ENCODE measurements at regions not wholly inside any gene's neighbourhood (a gene's known extent, or its start where the extent isn't known, plus 50 kb on each side); places are given as distances from the start of the nearest gene placed in this dataset.

GRCh38 chr14:98959958-98960616 is 311.9 kb downstream of the BCL11B start:
- H3K4me1 Mint-ChIP-seq (ENCODE audit: low read depth) = no peaks in the 10 kb centered on the region
- H3K27ac Mint-ChIP-seq = no peak overlapping the region
- no peak overlapping the region for H3K4me3 Mint-ChIP-seq
- no peaks in the 10 kb centered on the region; the same call in 1 of the 2 replicates for H3K9me3 Mint-ChIP-seq
- no peaks in the 10 kb centered on the region for H3K36me3 Mint-ChIP-seq (ENCODE audit: low read depth)
- no peak for DNase-seq
- TF ChIP-seq CTCF (IDR thresholded peaks at IDR 0.05) = no peak
- peaks cover 8% of the 10 kb centered on the region for H3K27me3 Mint-ChIP-seq (ENCODE audit: insufficient read depth)

- TF ChIP-seq CTCF (IDR thresholded peaks at IDR 0.05) = no peak
- no peak for DNase-seq
- Mint-ChIP-seq H3K36me3 (ENCODE audit: low read depth) (peaks cover 2% of the 10 kb centered on the region; the same call in 1 of the 2 replicates), H3K27me3 (ENCODE audit: insufficient read depth) (peaks cover 9% of the 10 kb centered on the region), H3K4me1 (ENCODE audit: low read depth) (no peaks in the 10 kb centered on the region), H3K27ac (no peak overlapping the region), H3K4me3 (no peak overlapping the region), H3K9me3 (no peaks in the 10 kb centered on the region; the same call in 1 of the 2 replicates)
Observed at GRCh38 chr14:98960617-98961013, 311.4 kb downstream of the BCL11B start.

DNA sequence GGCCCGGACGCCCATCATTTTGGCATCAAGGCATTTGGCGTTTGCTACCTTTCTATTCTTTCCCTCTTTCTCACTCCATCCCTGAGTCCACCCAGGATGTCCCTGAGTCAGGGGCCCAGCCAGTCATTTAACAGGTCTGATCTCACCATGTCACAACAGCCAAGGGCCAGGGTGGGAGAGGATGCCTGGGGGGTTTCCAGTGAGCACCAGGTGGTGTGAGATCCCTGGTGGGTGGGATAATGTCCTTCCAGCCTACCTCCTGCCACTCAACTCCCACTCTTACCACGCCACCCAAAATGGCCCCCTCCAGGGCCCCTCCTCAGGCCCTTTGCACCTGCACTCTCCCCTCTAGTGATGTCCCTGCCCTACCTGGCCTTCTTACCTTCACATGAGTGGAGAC is 310.8 kb downstream of the BCL11B start:
- H3K36me3 Mint-ChIP-seq (ENCODE audit: low read depth) = peaks cover 5% of the 10 kb centered on the region; the same call in 1 of the 2 replicates
- no peak for TF ChIP-seq CTCF (IDR thresholded peaks at IDR 0.05)
- no peak for DNase-seq
- no peak overlapping the region for H3K4me3 Mint-ChIP-seq
- no peaks in the 10 kb centered on the region for H3K4me1 Mint-ChIP-seq (ENCODE audit: low read depth)
- H3K27me3 Mint-ChIP-seq (ENCODE audit: insufficient read depth) = peaks cover 11% of the 10 kb centered on the region
- no peaks in the 10 kb centered on the region; the same call in 1 of the 2 replicates for H3K9me3 Mint-ChIP-seq
- no peak overlapping the region for H3K27ac Mint-ChIP-seq

GRCh38 chr14:98962118-98962517 is 309.9 kb downstream of the BCL11B start:
- no peak for TF ChIP-seq CTCF (IDR thresholded peaks at IDR 0.05)
- Mint-ChIP-seq H3K4me3 (no peak overlapping the region), H3K9me3 (peaks cover 4% of the 10 kb centered on the region; the same call in 1 of the 2 replicates), H3K27me3 (ENCODE audit: insufficient read depth) (peaks cover 11% of the 10 kb centered on the region), H3K27ac (no peak overlapping the region), H3K36me3 (ENCODE audit: low read depth) (peaks cover 5% of the 10 kb centered on the region; the same call in 1 of the 2 replicates), H3K4me1 (ENCODE audit: low read depth) (no peaks in the 10 kb centered on the region)
- no peak for DNase-seq

GRCh38 chr14:98963610-98964009 is 308.4 kb downstream of the BCL11B start:
- DNase-seq = no peak
- peaks cover 4% of the 10 kb centered on the region; the same call in 1 of the 2 replicates for H3K9me3 Mint-ChIP-seq
- no peak for TF ChIP-seq CTCF (IDR thresholded peaks at IDR 0.05)
- peaks cover 8% of the 10 kb centered on the region for H3K27me3 Mint-ChIP-seq (ENCODE audit: insufficient read depth)
- no peak overlapping the region for H3K27ac Mint-ChIP-seq
- no peaks in the 10 kb centered on the region for H3K4me1 Mint-ChIP-seq (ENCODE audit: low read depth)
- H3K36me3 Mint-ChIP-seq (ENCODE audit: low read depth) = peaks cover 5% of the 10 kb centered on the region; the same call in 1 of the 2 replicates
- H3K4me3 Mint-ChIP-seq = no peak overlapping the region
